CD4-positive, alpha-beta T cell treated with Interleukin-1 beta for 1 hour (primary cell): ENCODE measurements at regions not wholly inside any gene's neighbourhood (a gene's known extent, or its start where the extent isn't known, plus 50 kb on each side); places are given as distances from the start of the nearest gene placed in this dataset.
"Not testable (repeated sequence)": the region's sequence is repeated elsewhere in the genome, so short reads cannot be mapped to it uniquely, and the experiment has no call there.

Source experiments
- DNase-seq, 2 donors: peaks; one replicate each; pipeline ENCODE4 v3.0.0-alpha.2; 2020 to 2022

GRCh38 chr4:164529058-164529457 is 224.9 kb upstream of the SMIM31 start:
- no peak for DNase-seq

GRCh38 chr4:164529486-164529885 is 224.4 kb upstream of the SMIM31 start:
- no peak for DNase-seq

- no peak for DNase-seq
Measured at GRCh38 chr4:164531336-164531735, 222.6 kb upstream of the SMIM31 start.

- no peak for DNase-seq
Measured at GRCh38 chr4:164536814-164537213, 217.1 kb upstream of the SMIM31 start.

GRCh38 chr4:164538097-164538496 is 215.8 kb upstream of the SMIM31 start:
- no peak for DNase-seq

GRCh38 chr4:164540987-164541386 is 212.9 kb upstream of the SMIM31 start:
- DNase-seq = no peak

- DNase-seq = no peak
Measured at GRCh38 chr4:164542431-164542830, 211.5 kb upstream of the SMIM31 start.

- DNase-seq = no peak
Measured at GRCh38 chr4:164550989-164551712, 202.8 kb upstream of the SMIM31 start.

- no peak for DNase-seq
Measured at GRCh38 chr4:164551713-164552040, 202.3 kb upstream of the SMIM31 start.

GRCh38 chr4:164571593-164572390 is 182.1 kb upstream of the SMIM31 start:
- DNase-seq = peak in 1 of 2 donors; percentile 0

- no peak for DNase-seq
Measured at GRCh38 chr4:164572877-164573279, 181.1 kb upstream of the SMIM31 start.

- DNase-seq = no peak
Measured at GRCh38 chr4:164575861-164576260, 178.1 kb upstream of the SMIM31 start.

- DNase-seq = no peak
Measured at GRCh38 chr4:164579270-164579942, 174.5 kb upstream of the SMIM31 start.

- DNase-seq = no peak
Measured at GRCh38 chr4:164591666-164592065, 162.3 kb upstream of the SMIM31 start.

GRCh38 chr4:164595751-164596150 is 158.2 kb upstream of the SMIM31 start:
- no peak for DNase-seq

GRCh38 chr4:164596318-164596878 is 157.5 kb upstream of the SMIM31 start:
- DNase-seq = no peak

- no peak for DNase-seq
Measured at GRCh38 chr4:164596927-164597326, 157.0 kb upstream of the SMIM31 start.

- no peak for DNase-seq
Measured at GRCh38 chr4:164601653-164602052, 152.3 kb upstream of the SMIM31 start.

- DNase-seq = not testable (repeated sequence)
Measured at GRCh38 chr4:164605791-164606190, 148.1 kb upstream of the SMIM31 start.

- DNase-seq = no peak
Measured at GRCh38 chr4:164606478-164606877, 147.5 kb upstream of the SMIM31 start.

GRCh38 chr4:164613256-164613655 is 140.7 kb upstream of the SMIM31 start:
- DNase-seq = no peak

- DNase-seq = no peak
Measured at GRCh38 chr4:164613792-164614191, 140.1 kb upstream of the SMIM31 start.

- no peak for DNase-seq
Measured at GRCh38 chr4:164614329-164614728, 139.6 kb upstream of the SMIM31 start.

- no peak for DNase-seq
Measured at GRCh38 chr4:164614999-164615398, 138.9 kb upstream of the SMIM31 start.
